Large intestine (tissue), 3 donors: ENCODE measurements at regions not wholly inside any gene's neighbourhood (a gene's known extent, or its start where the extent isn't known, plus 50 kb on each side); places are given as distances from the start of the nearest gene placed in this dataset.
A peak's percentile ranks its signal among the peaks of the same experiment; 100 is the strongest.
"Not testable (repeated sequence)": the region's sequence is repeated elsewhere in the genome, so short reads cannot be mapped to it uniquely, and the experiment has no call there.

Experiments used
- DNase-seq, 2 donors: peaks; one replicate each; pipeline versions ENCODE4 v3.0.0 to v3.0.0-alpha.2; 2013
- H3K27ac ChIP-seq: one replicate; pipeline ENCODE4 v1.5.1; 2013; ENCODE audit warnings: low read length
- H3K27me3 ChIP-seq: 2 replicates; pipeline ENCODE4 v1.6.1; 2013; ENCODE audit warnings: low read length; ENCODE audit not compliant: control insufficient read depth, insufficient read depth
- H3K36me3 ChIP-seq: 2 replicates; pipeline ENCODE4 v1.6.1; 2013; ENCODE audit warnings: low read length; ENCODE audit not compliant: control insufficient read depth, insufficient read depth
- H3K4me1 ChIP-seq: one replicate; pipeline ENCODE4 v1.6.1; 2013; ENCODE audit warnings: low read length; ENCODE audit not compliant: control insufficient read depth, insufficient read depth
- H3K4me3 ChIP-seq: one replicate; pipeline ENCODE4 v1.5.1; 2013; ENCODE audit warnings: low read length
- H3K9me3 ChIP-seq: one replicate; pipeline ENCODE4 v1.6.1; 2013; ENCODE audit warnings: mild to moderate bottlenecking, low read depth, low read length, moderate library complexity; ENCODE audit not compliant: control insufficient read depth
- WGBS: methylation state at CpG from one replicate; pipeline ENCODE4 v1.1.5; 2013; ENCODE audit warnings: low lambda C conversion rate; ENCODE audit not compliant: insufficient coverage; 5-methylcytosine and 5-hydroxymethylcytosine counted together

GRCh38 chr10:33867199-33867789, 532.8 kb upstream of the NRP1 start:
- H3K9me3 ChIP-seq, H3K4me3 ChIP-seq, H3K27ac ChIP-seq, H3K4me1 ChIP-seq, DNase-seq, H3K27me3 ChIP-seq, H3K36me3 ChIP-seq: not testable (repeated sequence)
- 94% methylated on average over 3 of the region's 8 CpGs for whole genome bisulfite sequencing

DNA sequence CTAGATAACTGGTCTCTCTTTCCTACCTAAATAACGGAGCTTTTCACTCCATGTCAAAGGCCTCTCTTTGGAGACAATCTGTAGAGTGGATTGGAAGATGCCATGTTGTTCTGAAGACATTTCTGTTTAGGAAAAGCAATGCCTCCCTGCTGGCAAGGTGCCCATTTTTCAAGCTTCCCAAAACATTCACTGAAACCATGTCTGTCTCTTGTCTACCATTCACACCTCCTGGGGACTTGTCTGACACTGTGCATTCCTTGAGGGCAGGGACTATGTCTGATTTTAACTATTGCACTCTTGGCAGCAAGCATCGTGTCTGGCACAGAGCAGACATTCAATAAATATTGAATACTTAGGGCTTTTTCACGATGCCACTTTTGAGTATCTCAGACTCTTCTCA, 528.9 kb upstream of the NRP1 start:
- Histone ChIP-seq H3K9me3 (no peaks in the 10 kb centered on the region), H3K4me3 (no peak overlapping the region), H3K27me3 (no peaks in the 10 kb centered on the region), H3K27ac (no peak overlapping the region), H3K36me3 (no peaks in the 10 kb centered on the region), H3K4me1 (no peaks in the 10 kb centered on the region)
- no CpG with 5 or more reads among the region's 3 CpGs for WGBS
- DNase-seq = no peak

DNA sequence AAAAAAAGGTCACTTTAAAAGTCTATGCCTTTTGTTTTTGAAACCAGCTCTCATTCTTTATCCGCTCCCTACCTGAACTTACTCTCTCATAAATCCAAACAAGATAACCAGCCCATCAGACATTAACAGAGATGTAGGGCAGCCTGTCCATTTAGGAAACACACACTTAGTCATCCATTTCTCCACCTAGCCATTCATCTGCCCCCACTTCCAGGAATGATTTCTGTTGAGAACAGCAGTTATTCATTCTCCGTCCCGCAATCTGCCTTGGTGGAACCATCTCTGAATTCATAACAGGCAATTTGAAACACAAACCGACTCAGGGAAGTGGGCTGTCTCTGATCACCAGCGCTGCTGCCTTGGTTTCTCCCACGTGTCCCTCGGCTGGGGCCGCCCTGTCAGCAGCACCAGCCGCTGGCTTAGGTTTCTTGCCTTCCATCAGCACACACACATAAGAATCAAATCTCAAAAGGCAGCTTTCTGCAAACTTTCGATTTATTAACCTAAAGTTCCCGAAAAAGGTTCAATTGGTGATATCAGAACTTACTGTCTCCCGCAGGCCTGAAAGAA, 528.2 kb upstream of the NRP1 start:
- 100% methylated on average over 2 of the region's 12 CpGs for WGBS
- no peak for DNase-seq
- no peaks in the 10 kb centered on the region for H3K27me3 ChIP-seq

DNA sequence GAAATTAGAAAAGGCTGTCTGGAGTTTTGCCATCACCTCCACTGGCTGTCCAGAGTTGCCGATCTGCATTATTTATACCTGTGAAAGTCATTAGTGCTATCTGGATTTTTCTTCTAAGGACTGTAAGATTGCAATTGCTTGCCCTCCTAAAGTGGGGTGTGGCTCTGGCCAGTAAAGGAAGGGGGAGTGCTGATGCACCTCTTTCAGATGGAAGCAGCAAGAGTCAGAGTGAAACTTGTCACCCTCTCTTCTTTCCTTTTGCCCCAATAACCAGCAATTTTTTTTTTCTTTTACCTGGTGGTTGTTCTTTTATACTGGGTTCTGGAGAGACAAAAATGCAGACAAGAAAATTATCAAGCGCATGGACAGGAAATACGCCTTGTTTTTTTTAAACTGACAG, 527.4 kb upstream of the NRP1 start:
- DNase-seq = no peak

More for the DNA sequence above, 528.2 kb upstream of the NRP1 start:
- Histone ChIP-seq H3K27ac (no peak overlapping the region), H3K36me3 (no peaks in the 10 kb centered on the region), H3K4me1 (no peaks in the 10 kb centered on the region), H3K9me3 (no peaks in the 10 kb centered on the region), H3K4me3 (no peak overlapping the region)

GRCh38 chr10:33861016-33861704, 526.7 kb upstream of the NRP1 start:
- DNase-seq = no peak
- no CpG with 5 or more reads among the region's 7 CpGs for WGBS

More for the DNA sequence above, 527.4 kb upstream of the NRP1 start:
- no peaks in the 10 kb centered on the region for H3K4me1 ChIP-seq
- H3K27me3 ChIP-seq = no peaks in the 10 kb centered on the region
- no CpG with 5 or more reads among the region's 3 CpGs for WGBS
- no peaks in the 10 kb centered on the region for H3K36me3 ChIP-seq
- no peaks in the 10 kb centered on the region for H3K9me3 ChIP-seq
- no peak overlapping the region for H3K27ac ChIP-seq
- H3K4me3 ChIP-seq = no peak overlapping the region

DNA sequence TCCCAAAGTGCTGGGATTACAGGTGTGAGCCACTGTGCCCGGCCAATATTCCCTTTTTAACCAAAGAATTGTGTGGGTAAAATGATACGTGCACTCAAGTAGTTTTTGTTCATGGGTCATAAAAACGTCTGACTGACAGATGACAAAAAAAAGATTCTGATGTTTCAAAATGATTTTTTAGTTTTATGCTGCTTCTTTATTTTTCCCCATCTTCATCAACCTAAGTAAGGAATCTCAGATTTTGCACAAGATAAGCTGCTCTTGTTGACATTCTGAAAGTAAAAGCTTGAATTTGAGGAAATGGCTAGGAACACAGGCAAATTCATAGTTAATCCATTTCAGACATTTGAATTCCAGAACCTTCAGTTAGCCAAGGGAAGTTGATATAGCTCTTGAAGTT, 526.1 kb upstream of the NRP1 start:
- Histone ChIP-seq H3K4me3 (no peak overlapping the region), H3K9me3 (no peaks in the 10 kb centered on the region), H3K27ac (no peak overlapping the region), H3K36me3 (no peaks in the 10 kb centered on the region), H3K4me1 (no peaks in the 10 kb centered on the region), H3K27me3 (no peaks in the 10 kb centered on the region)
- no peak for DNase-seq
- 83% methylated on average over 1 of the region's 3 CpGs for WGBS

More at GRCh38 chr10:33861016-33861704, 526.7 kb upstream of the NRP1 start:
- Histone ChIP-seq H3K4me1 (no peaks in the 10 kb centered on the region), H3K27me3 (no peaks in the 10 kb centered on the region), H3K27ac (no peak overlapping the region), H3K4me3 (no peak overlapping the region), H3K36me3 (no peaks in the 10 kb centered on the region), H3K9me3 (no peaks in the 10 kb centered on the region)

GRCh38 chr10:33859319-33860022, 525.0 kb upstream of the NRP1 start:
- H3K27ac ChIP-seq = no peak overlapping the region
- no CpG with 5 or more reads among the region's 6 CpGs for WGBS
- no peaks in the 10 kb centered on the region for H3K9me3 ChIP-seq
- H3K27me3 ChIP-seq = no peaks in the 10 kb centered on the region
- H3K4me3 ChIP-seq = no peak overlapping the region
- no peaks in the 10 kb centered on the region for H3K36me3 ChIP-seq
- no peaks in the 10 kb centered on the region for H3K4me1 ChIP-seq
- DNase-seq = peak in 1 of 2 donors; percentile 10

DNA sequence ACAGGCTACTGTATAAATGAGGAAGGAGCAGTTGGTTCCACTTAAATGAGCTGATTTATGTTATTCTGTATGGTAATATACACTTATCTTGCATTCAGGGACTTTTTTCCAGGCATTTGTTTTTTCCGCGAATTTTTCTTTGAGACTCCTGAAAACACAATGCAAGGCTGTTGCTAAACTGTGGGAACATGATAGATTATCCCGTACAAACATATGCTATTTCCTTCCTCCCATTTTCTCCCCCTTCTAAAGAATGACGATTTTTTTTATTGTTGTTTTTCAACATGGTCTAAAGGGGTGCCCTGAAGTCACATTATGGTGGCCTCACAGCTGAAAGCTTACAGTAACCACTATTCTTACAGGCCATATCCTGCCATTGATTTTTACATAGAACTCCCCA, 523.9 kb upstream of the NRP1 start:
- H3K9me3 ChIP-seq = no peaks in the 10 kb centered on the region
- no peaks in the 10 kb centered on the region for H3K36me3 ChIP-seq
- H3K27ac ChIP-seq = no peak overlapping the region
- no peak for DNase-seq
- H3K4me3 ChIP-seq = no peak overlapping the region
- H3K4me1 ChIP-seq = no peaks in the 10 kb centered on the region
- no peaks in the 10 kb centered on the region for H3K27me3 ChIP-seq
- WGBS = 71% methylated on average over 2 of the region's 4 CpGs

DNA sequence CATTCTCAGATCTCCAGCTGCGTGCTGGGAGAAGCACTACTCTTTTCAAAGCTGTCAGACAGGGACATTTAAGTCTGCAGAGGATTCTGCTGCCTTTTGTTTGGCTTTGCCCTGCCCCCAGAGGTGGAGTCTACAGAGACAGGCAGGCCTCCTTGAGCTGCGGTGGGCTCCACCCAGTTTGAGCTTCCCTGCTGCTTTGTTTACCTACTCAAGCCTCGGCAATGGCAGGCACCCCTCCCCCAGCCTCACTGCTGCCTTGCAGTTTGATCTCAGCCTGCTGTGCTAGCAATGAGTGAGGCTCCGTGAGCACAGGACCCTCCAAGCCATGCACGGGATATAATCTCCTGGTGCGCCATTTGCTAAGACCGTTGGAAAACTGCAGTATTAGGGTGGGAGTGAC, 518.8 kb upstream of the NRP1 start:
- H3K27me3 ChIP-seq, H3K36me3 ChIP-seq, DNase-seq, H3K9me3 ChIP-seq, H3K27ac ChIP-seq, H3K4me1 ChIP-seq, H3K4me3 ChIP-seq: not testable (repeated sequence)
- no CpG with 5 or more reads among the region's 7 CpGs for WGBS

- DNase-seq = no peak
- H3K27ac ChIP-seq = no peak overlapping the region
These were observed 508.9 kb upstream of the NRP1 start for GRCh38 chr10:33843379-33843778.

More at GRCh38 chr10:33843379-33843778, 508.9 kb upstream of the NRP1 start:
- 83% methylated on average over 1 of the region's 3 CpGs for WGBS
- Histone ChIP-seq H3K27me3 (no peaks in the 10 kb centered on the region), H3K4me1 (no peaks in the 10 kb centered on the region), H3K4me3 (no peak overlapping the region), H3K9me3 (no peaks in the 10 kb centered on the region), H3K36me3 (no peaks in the 10 kb centered on the region)
